ENCODE measurements at regions not wholly inside any gene's neighbourhood (a gene's known extent, or its start where the extent isn't known, plus 50 kb on each side); places are given as distances from the start of the nearest gene placed in this dataset.

GRCh38 chr11:127726367-127726766 lies 725.8 kb upstream of the KIRREL3 start:
- no peak for DNase-seq (ENCODE audit: low read depth in 2 of 2)

DNA sequence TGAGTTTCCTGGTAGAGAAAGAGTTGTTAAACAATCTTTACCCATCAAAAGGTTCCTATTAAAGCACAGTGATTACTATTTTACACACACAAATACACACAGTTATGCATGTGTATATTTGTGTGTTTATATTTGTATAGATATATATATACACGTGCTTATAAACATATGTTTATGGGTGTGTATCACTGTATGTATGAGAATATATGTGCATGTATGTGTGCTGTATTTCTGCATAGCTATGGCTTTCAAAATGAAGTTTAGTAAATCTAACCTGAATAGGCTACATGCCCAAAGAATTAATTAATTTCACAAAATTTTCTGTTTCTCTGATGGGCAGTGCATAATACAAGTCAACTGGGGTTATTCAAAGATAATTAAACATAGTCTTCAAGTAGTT lies 723.1 kb upstream of the KIRREL3 start:
- DNase-seq (ENCODE audit: low read depth in 2 of 2), result no peak

GRCh38 chr11:127713226-127713625 lies 712.7 kb upstream of the KIRREL3 start:
- no peak for DNase-seq (ENCODE audit: low read depth in 2 of 2)

DNA sequence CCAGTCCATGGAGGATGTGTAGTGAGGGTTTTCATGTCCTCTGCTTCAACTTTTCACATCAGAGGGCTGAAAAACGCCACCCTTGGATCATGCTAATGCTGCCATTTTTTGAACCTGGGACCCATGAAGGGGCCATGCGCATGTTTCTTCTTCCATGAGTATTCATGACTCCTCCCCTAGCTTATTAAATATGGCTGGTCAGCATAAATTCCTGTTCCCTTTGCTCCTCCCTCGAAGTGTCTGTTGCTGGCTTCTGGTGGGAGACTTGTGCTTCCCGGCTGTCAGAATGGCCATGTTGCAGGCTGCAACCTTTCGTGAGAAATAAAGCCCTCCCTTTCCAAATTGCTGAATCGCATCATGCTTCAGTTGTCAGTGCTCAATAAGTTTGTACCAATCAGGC lies 711.2 kb upstream of the KIRREL3 start:
- no peak for DNase-seq (ENCODE audit: low read depth in 2 of 2)

DNA sequence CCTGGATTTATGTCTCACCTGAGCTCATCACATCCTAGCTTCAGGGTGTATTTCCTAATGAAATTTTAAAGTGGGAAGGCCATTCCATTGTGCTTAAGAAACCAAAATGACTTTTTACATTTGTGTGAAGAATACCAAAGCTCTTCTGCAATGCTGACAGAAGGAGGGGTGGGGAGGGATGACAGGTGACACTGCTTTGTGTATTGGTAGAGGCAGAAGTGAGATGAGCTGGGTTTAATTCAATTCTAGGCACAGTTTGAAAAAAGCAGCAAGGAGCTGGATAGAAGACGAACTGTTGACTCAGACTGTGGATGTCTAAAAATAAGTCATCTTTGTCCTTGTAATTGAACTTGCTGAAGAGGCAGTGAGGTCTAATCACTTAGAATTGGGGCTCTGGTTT lies 710.3 kb upstream of the KIRREL3 start:
- DNase-seq (ENCODE audit: low read depth in 2 of 2), result no peak

- no peak for DNase-seq (ENCODE audit: low read depth in 2 of 2)
Observed at GRCh38 chr11:127709960-127710359, 709.4 kb upstream of the KIRREL3 start.

GRCh38 chr11:127693686-127694085 lies 693.1 kb upstream of the KIRREL3 start:
- no peak for DNase-seq (ENCODE audit: low read depth in 2 of 2)

DNA sequence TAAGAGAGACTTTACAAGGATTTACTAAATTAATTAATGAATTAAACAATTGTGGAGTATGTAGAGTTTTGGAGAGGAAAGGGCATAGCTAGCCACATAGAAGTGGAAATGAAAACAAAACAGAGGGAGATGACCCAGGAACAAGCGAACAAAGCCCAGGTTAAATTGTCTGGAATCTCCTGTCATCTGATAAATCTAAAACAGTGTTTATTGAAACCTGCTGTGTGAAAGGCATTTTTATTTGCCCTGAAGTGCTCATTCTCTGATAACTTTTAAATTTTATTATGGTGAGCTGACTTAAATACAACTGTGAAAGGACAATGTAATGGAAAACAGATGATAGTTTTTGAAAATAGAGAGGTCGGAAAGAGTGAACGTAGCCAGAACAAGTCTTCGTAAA lies 682.8 kb upstream of the KIRREL3 start:
- DNase-seq (ENCODE audit: low read depth in 2 of 2), result no peak

GRCh38 chr11:127679816-127680545 lies 679.4 kb upstream of the KIRREL3 start:
- no peak for DNase-seq (ENCODE audit: low read depth in 2 of 2)

DNA sequence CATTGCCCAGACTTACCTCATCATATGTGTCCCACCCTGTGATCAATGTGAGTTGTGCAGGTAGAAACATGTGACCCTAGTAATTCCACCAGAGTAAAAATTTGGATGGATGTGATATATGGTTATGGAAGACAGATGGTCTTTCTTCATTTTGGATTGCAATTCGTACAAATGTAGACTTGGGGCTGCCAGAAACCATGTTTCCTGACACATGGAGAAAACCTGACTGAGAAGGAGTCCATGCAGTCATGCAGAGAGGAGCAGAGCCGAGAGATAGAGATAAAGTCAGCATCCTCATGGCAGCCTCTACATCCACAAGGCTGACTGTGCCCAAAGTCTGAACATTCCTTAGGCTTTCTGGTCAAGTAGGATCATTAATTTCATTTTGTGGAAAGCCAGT lies 678.1 kb upstream of the KIRREL3 start:
- DNase-seq (ENCODE audit: low read depth in 2 of 2), result no peak

DNA sequence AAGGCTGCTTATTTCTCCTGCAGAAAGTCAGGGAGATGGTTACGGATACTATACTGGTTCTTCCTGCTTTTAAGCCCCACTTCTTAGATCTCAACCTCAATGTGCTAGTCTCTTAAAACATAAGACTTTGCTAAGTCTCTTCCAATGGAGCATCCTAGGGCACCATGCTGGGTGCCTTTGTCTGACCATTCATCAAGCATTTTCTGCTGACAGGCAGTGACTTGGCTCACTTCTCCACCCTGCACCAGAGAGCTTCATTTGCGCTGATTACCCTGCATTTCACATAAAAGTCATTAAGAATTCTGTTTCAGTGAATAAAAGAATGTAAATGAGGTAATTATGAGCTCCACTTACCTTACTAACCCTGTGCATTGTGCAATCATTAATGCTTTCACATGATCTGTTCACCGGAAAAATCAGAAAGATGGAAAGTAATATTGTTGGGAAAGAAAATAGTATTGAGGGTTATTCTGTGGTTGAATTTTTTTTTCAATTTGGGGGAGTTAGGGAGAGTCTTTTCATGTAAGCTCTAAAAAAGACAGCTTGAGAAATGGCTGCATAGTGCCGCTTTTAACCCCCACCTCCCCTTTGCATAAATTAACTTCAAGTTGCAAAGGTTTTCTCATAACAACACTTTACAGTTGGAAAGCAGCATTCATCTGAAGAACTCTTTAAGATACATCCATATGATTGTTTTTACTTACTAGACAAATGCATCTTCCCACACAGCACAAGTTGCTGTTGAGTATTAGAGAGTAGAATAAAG lies 677.3 kb upstream of the KIRREL3 start:
- no peak for DNase-seq (ENCODE audit: low read depth in 2 of 2)

DNA sequence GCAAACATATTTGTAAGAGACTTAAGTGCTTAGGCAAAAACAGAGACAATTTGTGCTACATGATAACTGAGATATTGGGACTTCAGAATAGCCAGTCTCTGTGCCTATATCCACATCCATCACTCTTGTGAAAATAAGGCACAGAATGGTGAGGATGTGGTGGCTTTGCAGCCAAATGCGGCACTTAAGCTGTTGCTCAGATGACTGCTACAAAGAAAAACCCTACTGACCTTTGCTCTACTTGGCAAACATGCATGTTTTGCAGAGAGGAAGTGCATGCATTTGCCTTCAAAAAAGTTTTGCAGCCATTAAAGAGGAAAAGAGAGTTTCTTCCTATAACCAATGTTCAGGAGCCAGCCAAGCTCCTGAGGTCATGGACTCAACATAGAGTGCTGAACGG lies 675.0 kb upstream of the KIRREL3 start:
- DNase-seq (ENCODE audit: low read depth in 2 of 2), result no peak

DNA sequence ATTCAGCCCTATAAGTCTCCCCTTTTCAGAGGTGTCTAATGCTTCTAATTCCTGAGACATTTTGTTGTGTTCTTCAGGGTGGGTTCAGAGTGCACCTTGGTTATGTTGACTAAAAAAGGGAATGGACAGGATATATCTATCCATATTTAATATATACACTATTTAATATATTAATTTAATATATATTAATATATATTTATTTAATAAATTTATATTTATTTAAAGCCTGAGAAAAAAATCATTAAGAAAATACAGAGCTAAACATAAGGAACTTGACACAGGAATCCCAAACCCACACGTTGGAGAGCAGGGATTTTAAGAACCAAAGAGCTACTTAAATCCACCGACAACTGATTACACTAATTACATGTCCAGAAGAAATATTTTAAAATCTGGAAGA lies 674.2 kb upstream of the KIRREL3 start:
- no peak for DNase-seq (ENCODE audit: low read depth in 2 of 2)

- no peak for DNase-seq (ENCODE audit: low read depth in 2 of 2)
Observed at GRCh38 chr11:127670374-127671119, 670.0 kb upstream of the KIRREL3 start.

DNA sequence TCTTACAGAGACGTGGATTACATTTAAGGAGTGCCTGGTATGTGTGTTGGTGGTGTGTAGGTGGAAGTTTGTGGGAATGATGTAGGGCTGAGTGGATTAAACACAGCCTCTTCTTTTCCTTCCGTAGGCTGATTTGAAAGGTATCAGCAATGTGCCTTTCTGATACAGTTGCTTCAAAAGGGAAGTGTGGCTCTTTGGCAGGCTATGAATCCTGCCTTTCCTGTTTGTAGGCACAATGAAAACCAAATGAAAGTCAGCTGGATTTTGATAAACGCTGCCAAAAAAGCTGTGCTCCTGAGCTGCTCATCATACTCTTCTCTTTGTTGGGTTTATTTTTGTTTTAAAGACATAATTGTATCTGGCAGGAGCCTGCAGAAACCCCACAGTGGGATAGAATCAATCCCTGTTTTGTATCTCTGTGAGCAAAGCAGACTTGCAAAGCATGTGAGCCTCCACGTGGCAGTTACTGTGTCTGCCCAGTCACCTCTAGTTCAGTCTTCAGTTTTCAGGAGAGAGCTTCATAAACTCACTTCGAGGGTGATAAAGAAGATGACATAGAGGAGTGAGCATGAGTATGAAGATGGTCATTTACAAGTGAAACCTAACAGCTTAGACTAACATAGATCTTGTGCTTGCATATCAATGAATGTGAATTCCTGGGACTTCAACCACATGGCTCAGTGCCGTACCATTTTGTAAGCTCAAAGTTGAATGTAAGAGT lies 655.7 kb upstream of the KIRREL3 start:
- no peak for DNase-seq (ENCODE audit: low read depth in 2 of 2)

DNA sequence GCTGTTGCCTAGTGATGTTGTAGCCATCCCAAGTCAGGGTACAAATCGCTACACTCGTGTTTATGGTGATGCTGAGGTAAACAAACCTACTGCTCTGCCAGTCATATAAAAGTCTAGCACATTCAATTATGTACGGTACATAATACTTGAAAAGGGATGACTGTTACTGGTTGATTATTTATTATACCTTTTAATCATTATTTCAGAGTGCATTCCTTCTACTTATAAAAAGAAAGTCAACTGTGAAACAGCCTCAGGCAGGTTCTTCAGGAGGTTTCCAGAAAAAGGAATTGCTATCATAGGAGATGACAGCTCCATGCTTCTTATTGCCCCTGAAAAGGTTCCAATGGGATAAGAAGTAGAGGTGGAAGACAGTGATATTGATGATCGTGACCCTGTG lies 652.5 kb upstream of the KIRREL3 start:
- DNase-seq (ENCODE audit: low read depth in 2 of 2), result no peak

GRCh38 chr11:127651888-127652221 lies 651.3 kb upstream of the KIRREL3 start:
- no peak for DNase-seq (ENCODE audit: low read depth in 2 of 2)

- DNase-seq (ENCODE audit: low read depth in 2 of 2), result peak; percentile 66 to 68
Observed at GRCh38 chr11:127651175-127651887, 650.8 kb upstream of the KIRREL3 start.

GRCh38 chr11:127649958-127650357 lies 649.4 kb upstream of the KIRREL3 start:
- no peak for DNase-seq (ENCODE audit: low read depth in 2 of 2)

- DNase-seq (ENCODE audit: low read depth in 2 of 2), result no peak
Observed at GRCh38 chr11:127649071-127649470, 648.5 kb upstream of the KIRREL3 start.

DNA sequence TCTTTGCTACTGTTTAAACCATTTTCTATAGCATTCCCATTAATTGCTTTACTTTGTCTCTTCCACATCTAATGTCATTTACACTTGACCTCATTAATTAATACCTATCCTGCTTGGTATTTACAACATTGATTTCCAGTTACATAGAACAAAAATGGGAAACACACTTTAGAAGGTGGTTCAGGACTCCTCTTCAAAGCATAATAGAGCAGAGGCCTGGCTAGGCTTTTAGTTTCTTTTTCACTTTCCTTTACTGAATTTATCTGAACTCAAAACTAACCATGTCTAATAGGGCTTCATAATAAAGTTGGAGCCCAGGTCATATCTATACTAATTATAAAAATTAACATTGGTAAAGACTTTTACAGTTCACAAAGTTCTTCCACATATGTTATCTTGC lies 648.0 kb upstream of the KIRREL3 start:
- DNase-seq (ENCODE audit: low read depth in 2 of 2), result no peak

DNA sequence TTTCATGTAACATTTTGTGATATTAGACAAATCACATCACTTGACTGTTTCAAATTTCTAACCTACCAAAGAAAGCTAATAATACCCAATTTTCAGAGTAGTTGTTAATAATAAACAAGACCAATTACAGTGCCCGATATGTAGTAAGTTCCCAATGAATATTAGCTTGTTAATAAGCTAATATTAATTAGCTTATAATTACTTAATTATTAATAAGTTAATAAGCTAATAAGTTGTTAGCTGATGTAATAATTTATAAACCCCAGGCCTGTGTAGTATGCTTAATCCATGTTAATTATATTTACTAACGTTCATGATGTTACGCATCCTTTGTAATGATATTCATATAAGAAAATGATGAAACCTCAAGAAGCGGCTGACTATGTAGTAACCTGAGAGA lies 643.8 kb upstream of the KIRREL3 start:
- no peak for DNase-seq (ENCODE audit: low read depth in 2 of 2)
